ENCODE measurements at regions not wholly inside any gene's neighbourhood (a gene's known extent, or its start where the extent isn't known, plus 50 kb on each side); places are given as distances from the start of the nearest gene placed in this dataset.
"Not testable (repeated sequence)": the region's sequence is repeated elsewhere in the genome, so short reads cannot be mapped to it uniquely, and the experiment has no call there.

- DNase-seq: not testable (repeated sequence)
Observed at GRCh38 chr7:155397758-155398714, 59.9 kb upstream of the EN2 start.

DNA sequence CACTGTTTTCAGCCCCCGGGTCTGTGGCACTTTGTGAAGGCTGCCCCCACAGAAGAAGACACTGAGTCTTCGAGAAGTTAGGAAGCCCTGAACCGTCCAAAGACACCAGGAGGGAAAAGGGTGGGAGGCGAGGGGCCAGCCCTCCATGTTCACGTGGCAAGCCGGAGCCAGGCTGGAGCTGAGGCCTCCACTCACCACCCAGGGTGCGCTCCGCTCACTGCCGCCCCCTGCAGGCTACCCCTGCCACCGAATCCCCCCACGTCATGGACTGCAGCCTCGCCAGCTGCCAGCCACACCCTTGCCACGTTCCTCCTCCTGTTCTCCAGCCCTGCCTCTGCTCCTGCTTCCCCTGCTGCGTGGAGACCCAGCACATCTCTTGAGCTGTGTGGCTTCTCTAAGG lies 59.0 kb upstream of the EN2 start:
- no peak for DNase-seq

GRCh38 chr7:155399577-155399976 lies 58.4 kb upstream of the EN2 start:
- no peak for DNase-seq

DNA sequence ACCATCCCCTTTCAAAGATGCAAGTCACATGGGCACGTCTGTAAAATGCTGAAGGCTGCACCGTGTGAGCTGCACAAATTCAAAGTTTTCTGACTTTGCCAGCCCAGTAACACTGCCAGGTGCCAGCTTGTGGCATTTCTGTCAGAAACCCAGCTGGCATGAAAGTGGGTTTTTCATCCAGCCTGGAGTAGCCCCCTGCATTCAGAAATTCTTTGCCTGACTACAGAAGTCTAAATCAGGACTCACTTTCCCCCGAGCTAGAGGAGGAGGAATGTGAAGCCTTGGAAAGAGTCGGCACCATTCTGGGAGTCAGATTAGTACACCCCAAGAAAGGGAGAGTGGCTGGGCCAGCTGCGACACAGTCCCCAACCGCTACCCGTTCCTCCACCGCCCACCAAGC lies 56.7 kb upstream of the EN2 start:
- no peak for DNase-seq

- DNase-seq: no peak
Observed at GRCh38 chr7:155401884-155402283, 56.0 kb upstream of the EN2 start.

- DNase-seq: no peak
Observed at GRCh38 chr7:155402941-155403340, 55.0 kb upstream of the EN2 start.

DNA sequence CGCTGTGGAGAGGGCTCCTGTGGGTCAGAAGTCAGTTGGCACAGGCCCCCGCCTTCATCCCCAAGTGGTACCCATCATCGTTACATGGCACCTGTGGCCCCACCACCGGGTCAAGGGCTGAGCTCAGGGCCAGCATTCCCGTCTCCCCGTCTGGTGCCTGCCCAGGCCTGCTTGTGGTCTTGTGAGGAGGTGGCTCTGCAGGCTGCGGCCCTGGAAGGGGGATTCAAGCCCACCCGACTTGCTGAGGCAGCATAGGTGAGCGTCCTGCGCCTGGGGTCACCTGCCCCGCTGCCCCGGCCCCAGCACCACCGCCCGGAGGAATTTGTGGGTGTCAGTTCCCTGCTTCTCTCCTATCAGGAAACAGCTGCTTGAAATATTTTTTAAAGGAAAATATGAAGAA lies 53.0 kb upstream of the EN2 start:
- no peak for DNase-seq

DNA sequence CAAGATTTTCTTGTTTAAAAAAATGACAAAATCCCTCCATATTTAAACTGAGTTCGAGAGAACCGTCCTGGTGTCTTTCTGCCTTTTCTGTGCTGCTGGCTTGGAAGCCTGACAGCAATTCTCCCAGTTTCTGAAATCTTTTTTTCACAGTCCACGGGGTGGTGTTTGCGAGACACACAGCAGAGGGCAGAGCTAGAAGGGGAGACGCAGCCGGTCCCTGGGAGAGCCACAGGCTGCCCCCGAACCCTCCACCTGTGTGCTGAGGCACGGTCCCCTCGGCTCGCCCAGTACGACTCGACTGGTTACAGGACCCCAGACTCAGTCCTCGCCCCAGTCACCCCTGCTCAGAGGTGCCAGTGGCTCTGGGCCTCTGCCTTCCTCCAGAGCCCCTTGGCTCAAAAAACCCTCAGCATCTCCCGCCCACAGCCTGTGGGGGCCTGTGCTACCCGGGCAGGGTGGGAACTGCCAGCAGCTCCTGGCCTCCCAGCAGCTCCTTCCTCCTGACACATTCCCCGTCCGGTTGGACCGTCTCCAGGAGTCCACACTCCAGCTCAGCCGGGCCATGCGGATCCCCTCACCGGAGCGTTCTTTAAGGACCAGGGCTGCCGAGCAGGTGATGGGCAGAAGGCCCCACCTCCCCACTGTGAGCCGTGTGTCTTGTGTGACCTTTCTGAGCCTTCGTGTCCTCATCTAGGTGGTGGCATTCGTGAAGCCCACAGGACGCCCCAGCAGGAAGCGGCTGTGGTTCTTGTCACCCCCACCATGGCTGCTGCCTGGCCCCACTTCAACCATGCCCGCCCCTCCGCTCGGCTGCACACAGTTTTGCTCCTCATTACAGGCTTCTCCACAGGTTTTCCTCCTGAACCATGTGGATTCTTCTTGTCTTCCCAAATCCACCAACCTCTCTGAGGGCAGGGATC lies 52.3 kb upstream of the EN2 start:
- no peak for DNase-seq

DNA sequence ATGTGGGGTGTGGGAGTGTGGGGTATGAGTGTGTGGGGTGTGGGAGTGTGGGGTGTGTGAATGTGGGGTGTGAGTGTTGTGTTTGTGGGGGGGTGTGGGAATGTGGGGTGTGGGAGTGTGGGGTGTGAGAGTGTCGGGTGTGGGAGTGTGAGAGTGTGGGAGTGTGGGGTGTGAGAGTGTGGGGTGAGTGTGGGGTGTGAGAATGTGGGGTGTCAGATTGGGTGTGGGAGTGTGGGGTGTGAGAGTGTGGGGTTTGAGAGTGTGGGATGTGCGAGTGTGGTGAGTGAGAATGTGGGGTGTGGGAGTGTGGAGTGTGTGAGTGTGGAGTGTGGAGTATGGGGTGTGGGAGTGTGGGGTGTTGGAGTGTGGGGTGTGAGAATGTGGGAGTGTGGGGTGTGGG lies 50.1 kb upstream of the EN2 start:
- DNase-seq: no peak
